ENCODE measurements at regions not wholly inside any gene's neighbourhood (a gene's known extent, or its start where the extent isn't known, plus 50 kb on each side); places are given as distances from the start of the nearest gene placed in this dataset.

DNA sequence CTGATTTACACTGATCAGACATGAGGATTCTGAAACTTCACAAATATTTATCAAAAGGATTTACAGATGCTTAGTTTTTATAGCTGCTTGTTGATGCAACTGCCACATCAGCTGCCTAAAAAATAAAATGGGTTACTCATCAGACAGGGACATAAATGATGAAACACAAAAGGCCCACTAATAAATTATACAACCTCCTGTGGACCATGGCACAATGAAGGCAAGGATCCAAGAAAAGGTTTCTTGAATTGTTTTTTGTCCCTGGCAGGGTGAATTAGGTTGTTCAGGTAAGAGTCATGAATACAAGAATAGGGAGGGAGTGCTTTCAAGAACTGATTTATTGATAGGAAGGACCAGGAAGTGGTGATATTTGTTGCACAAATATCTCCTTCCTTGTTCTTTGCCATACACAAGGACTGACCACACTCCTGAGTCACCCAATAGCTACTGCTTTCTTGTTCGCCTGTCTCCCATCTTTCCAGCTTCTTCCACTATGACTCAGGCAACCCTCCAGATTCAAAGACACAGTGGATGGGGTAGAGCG is 234.5 kb downstream of the AHR start:
- POLR2A ChIA-PET (ENCODE audit: unreplicated experiment): interaction anchor here (0.5 to 0.6 kb wide), 2 partner anchors 32 to 96 kb away, joined by 3 to 5 read pairs; no protein-coding TSS in a partner anchor
- H3K36me3 ChIP-seq (ENCODE audit: low read depth, low read length): no peaks in the 10 kb centered on the region
- H3K27me3 ChIP-seq (ENCODE audit: low read length): no peaks in the 10 kb centered on the region
- no peak overlapping the region for H3K4me3 ChIP-seq (ENCODE audit: low read length)
- peak overlapping the region; percentile 65 for H3K4me2 ChIP-seq (ENCODE audit: low read length)
- TF ChIP-seq, protein P1, sequence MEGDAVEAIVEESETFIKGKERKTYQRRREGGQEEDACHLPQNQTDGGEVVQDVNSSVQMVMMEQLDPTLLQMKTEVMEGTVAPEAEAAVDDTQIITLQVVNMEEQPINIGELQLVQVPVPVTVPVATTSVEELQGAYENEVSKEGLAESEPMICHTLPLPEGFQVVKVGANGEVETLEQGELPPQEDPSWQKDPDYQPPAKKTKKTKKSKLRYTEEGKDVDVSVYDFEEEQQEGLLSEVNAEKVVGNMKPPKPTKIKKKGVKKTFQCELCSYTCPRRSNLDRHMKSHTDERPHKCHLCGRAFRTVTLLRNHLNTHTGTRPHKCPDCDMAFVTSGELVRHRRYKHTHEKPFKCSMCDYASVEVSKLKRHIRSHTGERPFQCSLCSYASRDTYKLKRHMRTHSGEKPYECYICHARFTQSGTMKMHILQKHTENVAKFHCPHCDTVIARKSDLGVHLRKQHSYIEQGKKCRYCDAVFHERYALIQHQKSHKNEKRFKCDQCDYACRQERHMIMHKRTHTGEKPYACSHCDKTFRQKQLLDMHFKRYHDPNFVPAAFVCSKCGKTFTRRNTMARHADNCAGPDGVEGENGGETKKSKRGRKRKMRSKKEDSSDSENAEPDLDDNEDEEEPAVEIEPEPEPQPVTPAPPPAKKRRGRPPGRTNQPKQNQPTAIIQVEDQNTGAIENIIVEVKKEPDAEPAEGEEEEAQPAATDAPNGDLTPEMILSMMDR (conservative IDR thresholded peaks at IDR 0.05; ENCODE audit: low read depth, low read length): no peak
- TF ChIP-seq EZH2 (IDR thresholded peaks at IDR 0.05; ENCODE audit: low read length, unreplicated experiment) (no peak), EZH2phosphoT487 (IDR thresholded peaks at IDR 0.05; ENCODE audit: borderline replicate concordance, low read length) (no peak)
- BruUV-seq (replicated peaks): no TSS peak
- peak; percentile 96 for DNase-seq
- H3K9me2 ChIP-seq (replicated peaks; ENCODE audit: low read length): no peaks in the 10 kb centered on the region
- no peak overlapping the region for H2AFZ ChIP-seq (ENCODE audit: low read length)
- H3K9me3 ChIP-seq (ENCODE audit: low read length): no peaks in the 10 kb centered on the region
- H4K20me1 ChIP-seq (ENCODE audit: low read length): no peaks in the 10 kb centered on the region
- peaks cover 36% of the 10 kb centered on the region for H3K4me1 ChIP-seq (ENCODE audit: insufficient read depth, low read length)
- no peaks in the 10 kb centered on the region for H3K79me2 ChIP-seq (ENCODE audit: low read length)
- H3K27ac ChIP-seq (ENCODE audit: low read length): peak overlapping the region; percentile 90
- H3F3A ChIP-seq (ENCODE audit: low read length, unreplicated experiment): no peaks in the 10 kb centered on the region
- intact Hi-C loops (cut with micrococcal nuclease): loop anchor here (1.0 to 5.0 kb wide), 7 partner anchors 26 to 555 kb away; no protein-coding TSS in a partner anchor
- CTCF ChIA-PET: interaction anchor here (1.0 kb wide), 1 partner anchor 230 kb away, joined by 5 read pairs; no protein-coding TSS in a partner anchor
- ATAC-seq: peak; percentile 95
- peak overlapping the region; percentile 63 for H3K9ac ChIP-seq (ENCODE audit: low read length)

DNA sequence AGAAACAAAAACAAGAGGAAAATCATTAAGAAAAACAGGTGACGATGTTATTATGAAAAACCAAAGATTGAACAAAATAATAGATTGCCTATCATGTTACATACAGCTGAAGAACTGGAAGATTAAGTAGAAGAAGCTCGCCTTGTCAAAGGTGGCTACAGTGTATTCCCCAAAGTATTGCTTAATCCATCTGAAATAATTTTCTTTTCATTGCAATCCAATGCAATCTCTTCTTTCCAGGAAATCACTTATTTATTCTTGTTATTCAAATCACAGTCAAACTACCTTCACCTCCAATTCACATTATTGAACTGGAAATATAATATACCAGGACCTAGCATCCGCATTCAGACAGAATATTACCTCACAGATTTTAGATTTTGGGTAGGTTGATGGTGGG is 235.9 kb downstream of the AHR start:
- H3K36me3 ChIP-seq (ENCODE audit: low read depth, low read length): no peaks in the 10 kb centered on the region
- no peak for ATAC-seq
- TF ChIP-seq, protein P1 (conservative IDR thresholded peaks at IDR 0.05; ENCODE audit: low read depth, low read length): no peak
- TF ChIP-seq EZH2phosphoT487 (IDR thresholded peaks at IDR 0.05; ENCODE audit: borderline replicate concordance, low read length) (no peak), EZH2 (IDR thresholded peaks at IDR 0.05; ENCODE audit: low read length, unreplicated experiment) (no peak)
- no peaks in the 10 kb centered on the region for H3F3A ChIP-seq (ENCODE audit: low read length, unreplicated experiment)
- ChIA-PET CTCF (no interaction called here), POLR2A (ENCODE audit: unreplicated experiment) (no interaction called here)
- no TSS peak for BruUV-seq (replicated peaks)
- no peak for DNase-seq
- peaks cover 26% of the 10 kb centered on the region for H3K4me1 ChIP-seq (ENCODE audit: insufficient read depth, low read length)
- H3K4me2 ChIP-seq (ENCODE audit: low read length): no peak overlapping the region
- no peak overlapping the region for H3K27ac ChIP-seq (ENCODE audit: low read length)
- no peak overlapping the region for H3K4me3 ChIP-seq (ENCODE audit: low read length)
- H3K79me2 ChIP-seq (ENCODE audit: low read length): no peaks in the 10 kb centered on the region
- intact Hi-C loops (cut with micrococcal nuclease): loop anchor here (5.0 kb wide), 1 partner anchor 207 kb away; no protein-coding TSS in a partner anchor
- H3K9ac ChIP-seq (ENCODE audit: low read length): no peak overlapping the region
- H3K27me3 ChIP-seq (ENCODE audit: low read length): no peaks in the 10 kb centered on the region
- no peaks in the 10 kb centered on the region for H4K20me1 ChIP-seq (ENCODE audit: low read length)
- H3K9me2 ChIP-seq (replicated peaks; ENCODE audit: low read length): no peaks in the 10 kb centered on the region
- H3K9me3 ChIP-seq (ENCODE audit: low read length): no peaks in the 10 kb centered on the region
- no peak overlapping the region for H2AFZ ChIP-seq (ENCODE audit: low read length)

- Histone ChIP-seq H3K9ac (ENCODE audit: low read length) (no peak overlapping the region), H3K9me3 (ENCODE audit: low read length) (no peaks in the 10 kb centered on the region), H2AFZ (ENCODE audit: low read length) (no peak overlapping the region), H3K27me3 (ENCODE audit: low read length) (no peaks in the 10 kb centered on the region), H3K4me2 (ENCODE audit: low read length) (no peak overlapping the region), H4K20me1 (ENCODE audit: low read length) (no peaks in the 10 kb centered on the region), H3K36me3 (ENCODE audit: low read depth, low read length) (no peaks in the 10 kb centered on the region), H3K9me2 (replicated peaks; ENCODE audit: low read length) (no peaks in the 10 kb centered on the region), H3K27ac (ENCODE audit: low read length) (no peak overlapping the region), H3K4me1 (ENCODE audit: insufficient read depth, low read length) (peaks cover 26% of the 10 kb centered on the region), H3K79me2 (ENCODE audit: low read length) (no peaks in the 10 kb centered on the region), H3K4me3 (ENCODE audit: low read length) (no peak overlapping the region), H3F3A (ENCODE audit: low read length, unreplicated experiment) (no peaks in the 10 kb centered on the region)
- ChIA-PET CTCF (no interaction called here), POLR2A (ENCODE audit: unreplicated experiment) (no interaction called here)
- ATAC-seq: no peak
- intact Hi-C loops (cut with micrococcal nuclease): no loop called here
- no TSS peak for BruUV-seq (replicated peaks)
- TF ChIP-seq EZH2phosphoT487 (IDR thresholded peaks at IDR 0.05; ENCODE audit: borderline replicate concordance, low read length) (no peak), EZH2 (IDR thresholded peaks at IDR 0.05; ENCODE audit: low read length, unreplicated experiment) (no peak)
- TF ChIP-seq, protein P1 (conservative IDR thresholded peaks at IDR 0.05; ENCODE audit: low read depth, low read length): no peak
- no peak for DNase-seq
Observed at GRCh38 chr7:17535776-17536175, 237.3 kb downstream of the AHR start.

All from PC-3 (cell line).